Stimulated activated CD8-positive, alpha-beta memory T cell treated with anti-CD3 and anti-CD28 coated beads, Interleukin-12 subunit alpha, Interleukin-12 subunit beta, amount 100 ng/mL, for 24 hours (primary cell): ENCODE measurements at regions not wholly inside any gene's neighbourhood (a gene's known extent, or its start where the extent isn't known, plus 50 kb on each side); places are given as distances from the start of the nearest gene placed in this dataset.
A peak's percentile ranks its signal among the peaks of the same experiment; 100 is the strongest.
"Not testable (repeated sequence)": the region's sequence is repeated elsewhere in the genome, so short reads cannot be mapped to it uniquely, and the experiment has no call there.

Experiments used
- DNase-seq: peaks from one replicate; pipeline ENCODE4 v3.0.0-alpha.2; 2020; ENCODE audit errors: extremely low read depth

GRCh38 chr6:137623293-137623692, 129.1 kb upstream of the OLIG3 start:
- no peak for DNase-seq

GRCh38 chr6:137625100-137625661, 131.0 kb upstream of the OLIG3 start:
- no peak for DNase-seq

GRCh38 chr6:137625808-137626207, 131.6 kb upstream of the OLIG3 start:
- DNase-seq = no peak

GRCh38 chr6:137630666-137631065, 136.5 kb upstream of the OLIG3 start:
- DNase-seq = no peak

GRCh38 chr6:137631323-137631722, 137.1 kb upstream of the OLIG3 start:
- no peak for DNase-seq

GRCh38 chr6:137634177-137634576, 140.0 kb upstream of the OLIG3 start:
- DNase-seq = not testable (repeated sequence)

- DNase-seq = no peak
These were observed 142.9 kb upstream of the OLIG3 start for GRCh38 chr6:137637121-137637520.

- DNase-seq = no peak
These were observed 144.9 kb upstream of the OLIG3 start for GRCh38 chr6:137638926-137639706.

GRCh38 chr6:137640086-137640485, 145.9 kb upstream of the OLIG3 start:
- DNase-seq = no peak

- peak; percentile 17 for DNase-seq
These were observed 147.4 kb upstream of the OLIG3 start for GRCh38 chr6:137641474-137642077.

GRCh38 chr6:137643210-137643609, 149.0 kb upstream of the OLIG3 start:
- not testable (repeated sequence) for DNase-seq

- not testable (repeated sequence) for DNase-seq
These were observed 149.4 kb upstream of the OLIG3 start for GRCh38 chr6:137643644-137644043.

- DNase-seq = no peak
These were observed 151.7 kb upstream of the OLIG3 start for GRCh38 chr6:137645850-137646249.

- no peak for DNase-seq
These were observed 152.3 kb upstream of the OLIG3 start for GRCh38 chr6:137646484-137646883.

- no peak for DNase-seq
These were observed 153.7 kb upstream of the OLIG3 start for GRCh38 chr6:137647762-137648447.

- no peak for DNase-seq
These were observed 156.5 kb upstream of the OLIG3 start for GRCh38 chr6:137650720-137651119.

- no peak for DNase-seq
These were observed 157.0 kb upstream of the OLIG3 start for GRCh38 chr6:137651178-137651577.

- DNase-seq = no peak
These were observed 157.6 kb upstream of the OLIG3 start for GRCh38 chr6:137651591-137652335.

GRCh38 chr6:137652961-137653705, 158.9 kb upstream of the OLIG3 start:
- DNase-seq = no peak

GRCh38 chr6:137653706-137654059, 159.5 kb upstream of the OLIG3 start:
- no peak for DNase-seq

GRCh38 chr6:137654365-137654981, 160.3 kb upstream of the OLIG3 start:
- DNase-seq = no peak
